OCI-LY3 (cell line): ENCODE measurements at regions not wholly inside any gene's neighbourhood (a gene's known extent, or its start where the extent isn't known, plus 50 kb on each side); places are given as distances from the start of the nearest gene placed in this dataset.

Source experiments
- H2AFZ ChIP-seq: fragments of 200-600, 300-600 bp; shearing (Covaris generic); 2 replicates; pipeline ENCODE4 v1.6.0; 2014; ENCODE audit warnings: antibody characterized with exemption, low read depth, low read length
- H3K27ac ChIP-seq: fragments of 200-600, 300-600 bp; sonication (generic); 2 replicates; pipeline ENCODE4 v1.5.1; 2014; ENCODE audit warnings: mild to moderate bottlenecking, low read length, moderate library complexity, mixed read lengths
- H3K27me3 ChIP-seq: fragments of 200-600, 300-600 bp; sonication (generic); 2 replicates; pipeline ENCODE4 v1.6.1; 2014; ENCODE audit warnings: low read depth, low read length, mixed read lengths
- H3K36me3 ChIP-seq: fragments of 200-600, 300-600 bp; sonication (generic); replicated peaks from 2 replicates; pipeline ENCODE3; 2014; ENCODE audit warnings: low read depth, low read length, mixed read lengths
- H3K4me1 ChIP-seq: fragments of 300-600, 200-600 bp; sonication (generic); 2 replicates; pipeline ENCODE4 v1.6.1; 2014; ENCODE audit warnings: low read length, mixed read lengths
- H3K4me2 ChIP-seq: fragments of 200-600, 300-600 bp; sonication (generic); 2 replicates; pipeline ENCODE4 v1.6.1; 2014; ENCODE audit warnings: low read length, mixed read lengths
- H3K4me3 ChIP-seq: fragments of 300-600, 200-600 bp; sonication (generic); 2 replicates; pipeline ENCODE4 v1.5.1; 2014; ENCODE audit warnings: antibody characterized with exemption, mild to moderate bottlenecking, low read length, moderate library complexity
- H3K79me2 ChIP-seq: fragments of 300-600, 200-600 bp; shearing (Covaris generic); 2 replicates; pipeline ENCODE4 v1.6.1; 2014; ENCODE audit warnings: mild to moderate bottlenecking, low read length, mixed read lengths
- H3K9ac ChIP-seq: fragments of 300-600, 200-600 bp; shearing (Covaris generic); 2 replicates; pipeline ENCODE4 v1.6.0; 2014; ENCODE audit warnings: mild to moderate bottlenecking, low read length, moderate library complexity
- H3K9me3 ChIP-seq: fragments of 200-600, 300-600 bp; shearing (Covaris generic); 2 replicates; pipeline ENCODE4 v1.6.1; 2014; ENCODE audit warnings: low read length, mixed read lengths; ENCODE audit not compliant: insufficient read depth
- H4K20me1 ChIP-seq: fragments of 200-600, 300-600 bp; sonication (generic); 2 replicates; pipeline ENCODE4 v1.6.1; 2016; ENCODE audit warnings: low read length, mixed read lengths; ENCODE audit not compliant: insufficient read depth
- EZH2phosphoT487 ChIP-seq: fragments of 200-600 bp; shearing (Covaris generic); IDR thresholded peaks from 2 replicates; pipeline ENCODE4 v1.6.1; 2018; ENCODE audit warnings: antibody characterized with exemption, mixed run types, low read depth
- TF ChIP-seq, protein P1 (sequence below): fragments of 200-600, 300-600 bp; sonication (generic); IDR thresholded peaks from 2 replicates; pipeline ENCODE4 v1.5.1; 2014; ENCODE audit warnings: antibody characterized with exemption, low read length, low read depth

DNA sequence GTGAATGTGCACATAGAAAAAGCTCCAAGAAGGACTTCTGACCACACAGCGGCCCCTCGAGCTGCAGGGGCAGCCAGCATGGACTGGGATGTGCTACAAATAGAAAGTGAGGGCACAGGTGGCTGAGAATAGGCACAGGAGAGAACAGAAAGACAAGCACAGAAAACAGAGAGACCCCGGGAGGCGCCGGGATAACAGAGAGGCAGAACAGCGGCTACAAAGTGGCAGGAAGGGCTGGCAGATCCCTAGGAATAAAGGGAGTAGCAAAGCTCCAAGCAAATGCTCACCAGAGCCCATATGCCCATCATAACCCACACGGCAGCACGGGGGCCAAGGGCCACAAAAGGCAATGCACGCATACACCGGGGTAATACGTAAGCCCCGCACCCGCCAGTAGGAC is 201.7 kb upstream of the NSMCE3 start:
- H3K27ac ChIP-seq: no peak overlapping the region
- no peaks in the 10 kb centered on the region for H3K27me3 ChIP-seq
- H3K9ac ChIP-seq: no peak overlapping the region
- H3K9me3 ChIP-seq: no peaks in the 10 kb centered on the region
- H3K4me2 ChIP-seq: no peak overlapping the region
- no peaks in the 10 kb centered on the region for H3K79me2 ChIP-seq
- H2AFZ ChIP-seq: no peak overlapping the region
- H4K20me1 ChIP-seq: no peaks in the 10 kb centered on the region
- TF ChIP-seq EZH2phosphoT487: no peak
- TF ChIP-seq, protein P1, sequence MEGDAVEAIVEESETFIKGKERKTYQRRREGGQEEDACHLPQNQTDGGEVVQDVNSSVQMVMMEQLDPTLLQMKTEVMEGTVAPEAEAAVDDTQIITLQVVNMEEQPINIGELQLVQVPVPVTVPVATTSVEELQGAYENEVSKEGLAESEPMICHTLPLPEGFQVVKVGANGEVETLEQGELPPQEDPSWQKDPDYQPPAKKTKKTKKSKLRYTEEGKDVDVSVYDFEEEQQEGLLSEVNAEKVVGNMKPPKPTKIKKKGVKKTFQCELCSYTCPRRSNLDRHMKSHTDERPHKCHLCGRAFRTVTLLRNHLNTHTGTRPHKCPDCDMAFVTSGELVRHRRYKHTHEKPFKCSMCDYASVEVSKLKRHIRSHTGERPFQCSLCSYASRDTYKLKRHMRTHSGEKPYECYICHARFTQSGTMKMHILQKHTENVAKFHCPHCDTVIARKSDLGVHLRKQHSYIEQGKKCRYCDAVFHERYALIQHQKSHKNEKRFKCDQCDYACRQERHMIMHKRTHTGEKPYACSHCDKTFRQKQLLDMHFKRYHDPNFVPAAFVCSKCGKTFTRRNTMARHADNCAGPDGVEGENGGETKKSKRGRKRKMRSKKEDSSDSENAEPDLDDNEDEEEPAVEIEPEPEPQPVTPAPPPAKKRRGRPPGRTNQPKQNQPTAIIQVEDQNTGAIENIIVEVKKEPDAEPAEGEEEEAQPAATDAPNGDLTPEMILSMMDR: no peak
- no peaks in the 10 kb centered on the region for H3K4me1 ChIP-seq
- no peaks in the 10 kb centered on the region for H3K36me3 ChIP-seq
- H3K4me3 ChIP-seq: no peak overlapping the region

DNA sequence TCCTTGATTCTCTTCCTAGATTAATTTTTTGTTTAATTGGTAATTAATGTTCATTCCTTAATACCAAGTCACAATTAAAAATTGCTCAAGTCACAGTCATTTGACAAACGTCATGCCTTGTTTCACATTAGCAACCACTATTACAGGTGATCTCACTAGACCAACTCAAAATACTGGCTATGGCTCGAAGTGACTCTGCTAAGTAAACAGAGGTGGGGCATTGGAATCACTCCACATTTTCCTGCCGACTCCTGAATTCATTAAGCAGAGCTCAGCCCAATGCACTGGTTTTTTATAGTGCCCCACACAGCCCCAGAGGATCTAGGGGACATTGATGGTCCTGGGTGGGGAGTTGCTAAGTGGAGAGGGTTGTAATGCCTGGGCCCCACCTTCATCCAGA is 201.2 kb upstream of the NSMCE3 start:
- H3K4me1 ChIP-seq: no peaks in the 10 kb centered on the region
- H4K20me1 ChIP-seq: no peaks in the 10 kb centered on the region
- no peak for TF ChIP-seq EZH2phosphoT487
- TF ChIP-seq, protein P1: no peak
- no peaks in the 10 kb centered on the region for H3K27me3 ChIP-seq
- H2AFZ ChIP-seq: no peak overlapping the region
- no peaks in the 10 kb centered on the region for H3K36me3 ChIP-seq
- no peaks in the 10 kb centered on the region for H3K9me3 ChIP-seq
- H3K4me2 ChIP-seq: no peak overlapping the region
- H3K79me2 ChIP-seq: no peaks in the 10 kb centered on the region
- no peak overlapping the region for H3K27ac ChIP-seq
- H3K4me3 ChIP-seq: no peak overlapping the region
- H3K9ac ChIP-seq: no peak overlapping the region

DNA sequence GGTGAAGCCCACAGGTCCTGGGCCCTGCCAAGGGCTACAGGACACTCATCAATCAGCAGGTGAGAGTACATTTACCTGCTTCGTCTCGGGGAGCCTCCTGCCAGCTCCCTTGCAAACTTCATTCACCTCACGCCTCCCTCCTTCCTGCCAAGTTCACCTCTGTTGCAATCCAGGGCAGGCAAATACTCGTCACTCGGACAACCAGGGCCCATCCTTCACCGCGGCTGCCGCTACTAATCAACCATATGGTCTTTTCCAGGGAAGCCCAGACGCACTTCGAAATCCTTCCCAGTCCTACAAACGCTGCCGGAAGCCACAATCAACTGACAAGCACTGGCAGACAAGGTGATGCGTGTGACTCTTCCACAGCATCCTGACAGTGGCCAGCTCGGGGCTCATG is 200.7 kb upstream of the NSMCE3 start:
- Histone ChIP-seq H3K4me3 (no peak overlapping the region), H4K20me1 (no peaks in the 10 kb centered on the region), H3K9ac (no peak overlapping the region), H3K4me1 (no peaks in the 10 kb centered on the region), H3K36me3 (no peaks in the 10 kb centered on the region), H3K9me3 (no peaks in the 10 kb centered on the region), H2AFZ (no peak overlapping the region), H3K79me2 (no peaks in the 10 kb centered on the region), H3K27ac (no peak overlapping the region), H3K27me3 (no peaks in the 10 kb centered on the region), H3K4me2 (no peak overlapping the region)
- TF ChIP-seq, protein P1: no peak
- no peak for TF ChIP-seq EZH2phosphoT487

DNA sequence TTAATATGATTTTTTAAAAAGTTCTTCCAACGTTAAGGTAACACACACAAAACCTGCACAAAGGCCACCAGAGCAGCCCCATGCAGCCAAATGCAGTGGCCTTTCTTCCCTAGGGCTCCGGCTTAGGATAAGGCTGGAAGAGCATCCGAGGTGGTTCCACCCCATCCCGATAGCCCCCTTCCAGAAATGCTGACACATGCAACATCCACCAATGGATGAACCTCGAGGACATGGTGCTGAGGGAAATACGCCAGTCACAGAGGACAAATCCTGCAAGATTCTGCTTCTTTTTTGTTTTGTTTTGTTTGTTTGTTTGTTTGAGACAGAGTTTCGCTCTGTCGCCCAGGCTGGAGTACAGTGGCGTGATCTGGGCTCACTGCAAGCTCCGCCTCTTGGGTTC is 199.3 kb upstream of the NSMCE3 start:
- H3K4me1 ChIP-seq: no peaks in the 10 kb centered on the region
- TF ChIP-seq EZH2phosphoT487: no peak
- TF ChIP-seq, protein P1: no peak
- H3K27me3 ChIP-seq: no peaks in the 10 kb centered on the region
- H3K4me2 ChIP-seq: no peak overlapping the region
- H4K20me1 ChIP-seq: no peaks in the 10 kb centered on the region
- no peaks in the 10 kb centered on the region for H3K36me3 ChIP-seq
- H3K79me2 ChIP-seq: no peaks in the 10 kb centered on the region
- no peak overlapping the region for H3K27ac ChIP-seq
- H2AFZ ChIP-seq: no peak overlapping the region
- H3K4me3 ChIP-seq: no peak overlapping the region
- no peak overlapping the region for H3K9ac ChIP-seq
- no peaks in the 10 kb centered on the region for H3K9me3 ChIP-seq
